ENCODE measurements at regions not wholly inside any gene's neighbourhood (a gene's known extent, or its start where the extent isn't known, plus 50 kb on each side); places are given as distances from the start of the nearest gene placed in this dataset.
"Not testable (repeated sequence)": the region's sequence is repeated elsewhere in the genome, so short reads cannot be mapped to it uniquely, and the experiment has no call there.

DNA sequence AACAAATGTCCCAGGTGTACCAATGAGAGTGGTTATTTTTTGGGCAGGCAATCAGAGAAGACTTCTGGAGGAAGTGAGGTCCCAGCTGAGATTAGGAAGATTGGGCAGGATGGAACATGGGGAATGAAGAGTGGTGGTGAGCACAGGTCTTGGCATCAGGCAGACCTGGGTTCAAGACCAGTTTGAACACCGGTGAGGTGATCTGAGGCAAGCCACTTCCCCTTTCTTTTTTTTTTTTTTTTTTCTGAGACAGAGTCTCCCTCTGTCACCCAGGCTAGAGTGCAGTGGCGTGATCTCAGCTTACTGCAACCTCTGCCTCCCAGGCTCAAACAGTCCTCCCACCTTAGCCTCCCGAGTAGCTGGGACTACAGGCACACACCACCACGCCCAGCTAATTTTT, 134.4 kb downstream of the PHETA1 start:
- H3K4me3 ChIP-seq; H3K27me3 ChIP-seq (replicated peaks); H3K4me1 ChIP-seq (replicated peaks); H3K36me3 ChIP-seq; DNase-seq (ENCODE audit: low read depth in 1 of 2, low spot score in 2 of 2); H3K9me3 ChIP-seq (replicated peaks); H3K27ac ChIP-seq: not testable (repeated sequence)

DNA sequence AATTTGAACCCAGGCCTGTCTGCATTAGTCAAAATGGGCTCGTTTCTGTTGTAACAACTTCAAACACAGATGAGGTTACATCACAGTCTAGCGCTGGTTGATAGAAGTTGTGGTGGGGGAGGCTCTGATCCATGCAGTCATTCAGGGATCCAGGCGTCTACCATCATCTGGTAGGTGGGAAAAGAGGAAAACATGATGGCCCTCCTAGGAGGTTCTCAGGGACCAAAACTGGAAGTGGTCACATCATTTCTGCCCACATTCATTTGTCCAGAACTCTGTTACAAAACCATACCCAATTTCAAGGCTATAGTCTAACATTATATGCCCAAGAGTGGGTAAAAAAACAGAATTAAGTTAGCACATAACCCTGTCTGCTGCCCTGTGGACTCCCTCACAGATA, 135.1 kb downstream of the PHETA1 start:
- Histone ChIP-seq H3K36me3 (no peaks in the 10 kb centered on the region), H3K4me3 (no peak overlapping the region), H3K27me3 (replicated peaks) (no peaks in the 10 kb centered on the region; the same call in 1 of the 2 replicates), H3K27ac (no peak overlapping the region), H3K9me3 (replicated peaks) (no peaks in the 10 kb centered on the region), H3K4me1 (replicated peaks) (no peaks in the 10 kb centered on the region)
- DNase-seq (ENCODE audit: low read depth in 1 of 2, low spot score in 2 of 2), result no peak

DNA sequence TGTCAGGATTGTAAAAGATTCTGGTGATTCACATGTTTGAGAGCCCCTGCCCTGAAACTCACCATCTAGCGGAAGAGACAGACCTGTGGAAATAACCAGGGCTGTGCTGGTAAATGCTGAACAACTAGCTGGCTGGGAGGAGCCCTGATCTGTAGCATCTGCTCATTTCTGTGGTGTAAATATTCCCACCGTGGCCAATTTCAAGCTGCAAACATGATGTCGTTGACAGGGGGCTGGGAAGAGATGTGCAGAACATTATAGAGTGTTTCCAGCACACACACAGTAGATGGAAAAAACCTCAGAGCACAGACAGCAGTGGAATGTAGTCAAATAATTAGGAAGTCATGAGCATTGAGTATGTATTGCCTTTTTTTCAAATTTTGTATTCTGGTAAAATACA, 138.2 kb downstream of the PHETA1 start:
- no peaks in the 10 kb centered on the region for H3K36me3 ChIP-seq
- H3K9me3 ChIP-seq (replicated peaks), result no peaks in the 10 kb centered on the region
- H3K4me1 ChIP-seq (replicated peaks), result no peaks in the 10 kb centered on the region
- DNase-seq (ENCODE audit: low read depth in 1 of 2, low spot score in 2 of 2), result no peak
- H3K27ac ChIP-seq, result no peak overlapping the region
- no peak overlapping the region for H3K4me3 ChIP-seq
- 0 out of 2 replicates have a peak, but pooled peaks cover 5% of the 10 kb centered on the region for H3K27me3 ChIP-seq (replicated peaks)

DNA sequence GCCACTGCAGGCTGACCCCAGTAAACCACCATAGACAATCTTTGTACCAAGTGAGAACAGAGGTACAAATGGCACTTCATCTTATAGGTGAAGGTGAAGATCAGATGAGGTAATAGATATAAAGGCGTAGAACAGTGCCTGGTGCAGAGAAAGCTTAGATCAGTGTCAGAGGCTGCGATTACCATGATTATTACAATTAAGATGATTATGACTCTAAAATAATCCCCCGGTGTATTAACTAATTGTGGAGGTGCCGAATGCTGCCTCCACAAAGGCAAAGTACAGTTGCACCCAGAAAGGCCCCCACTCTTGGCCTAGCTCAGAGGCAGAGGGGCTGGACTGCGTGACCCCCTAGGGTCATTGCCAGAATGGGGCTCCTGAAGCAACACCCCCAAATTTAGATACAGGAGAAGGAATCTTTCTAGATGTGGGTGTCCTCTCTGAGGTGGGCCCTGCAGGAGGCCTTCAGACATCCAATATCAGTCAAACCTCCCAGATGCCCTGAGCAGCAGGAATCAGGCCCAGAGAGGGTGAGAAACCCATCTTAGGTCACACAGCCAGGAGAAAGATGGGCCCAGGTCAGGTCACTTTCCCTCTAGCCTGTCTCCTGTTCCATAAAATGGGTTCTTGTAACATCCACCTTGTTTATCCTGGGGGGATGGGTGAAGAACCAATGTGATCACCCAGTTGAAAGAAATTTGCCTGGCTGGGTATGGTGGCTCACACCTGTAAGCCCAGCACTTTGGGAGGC, 139.8 kb downstream of the PHETA1 start:
- no peak overlapping the region for H3K4me3 ChIP-seq
- DNase-seq (ENCODE audit: low read depth in 1 of 2, low spot score in 2 of 2), result no peak
- no peaks in the 10 kb centered on the region for H3K36me3 ChIP-seq
- H3K9me3 ChIP-seq (replicated peaks), result no peaks in the 10 kb centered on the region
- no peaks in the 10 kb centered on the region for H3K4me1 ChIP-seq (replicated peaks)
- H3K27ac ChIP-seq, result no peak overlapping the region
- H3K27me3 ChIP-seq (replicated peaks), result 0 out of 2 replicates have a peak, but pooled peaks cover 8% of the 10 kb centered on the region

DNA sequence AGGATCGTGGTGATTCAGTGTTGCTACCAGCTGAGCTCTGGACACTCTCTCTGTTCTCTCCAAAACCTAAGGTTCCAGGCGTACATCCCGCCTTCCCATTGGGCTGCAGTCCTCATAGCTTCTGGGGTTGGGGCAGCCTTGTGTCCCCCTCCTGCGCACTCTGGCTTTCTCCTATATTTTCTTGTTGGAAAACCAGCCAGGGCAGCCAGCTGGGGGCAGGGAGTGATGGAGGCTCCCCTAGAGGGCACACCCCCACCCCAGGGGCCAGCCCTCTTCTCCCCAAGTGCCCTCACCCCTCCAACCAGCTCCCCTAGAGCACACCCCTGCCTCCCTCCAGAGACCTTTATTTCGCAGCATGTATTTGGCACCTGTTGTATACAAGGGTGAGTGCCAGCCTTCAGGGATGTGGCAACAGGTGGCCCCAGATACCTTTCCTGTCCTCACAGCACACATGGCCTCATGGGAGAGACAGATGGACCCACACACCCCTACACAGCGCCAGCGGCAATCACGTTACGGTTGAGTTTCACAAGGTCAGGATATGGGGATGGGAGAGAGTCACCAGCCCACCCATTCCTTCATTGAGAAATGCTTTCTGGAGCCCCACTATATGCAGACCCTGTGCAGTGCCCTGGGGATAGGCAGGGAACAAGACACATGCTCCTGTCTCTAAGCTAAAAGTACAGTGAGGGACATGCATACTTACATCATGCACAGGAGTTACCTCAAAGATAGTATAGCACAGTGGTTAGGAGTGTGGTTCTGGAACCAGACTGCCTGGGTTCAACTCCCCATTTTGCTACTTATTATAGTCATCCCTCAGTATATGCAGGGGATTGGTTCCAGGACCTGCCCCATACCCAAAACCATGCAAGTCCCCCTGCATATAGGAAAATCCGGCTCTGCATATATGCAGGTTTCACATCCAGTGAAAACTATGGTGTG, 141.1 kb downstream of the PHETA1 start:
- no peaks in the 10 kb centered on the region for H3K4me1 ChIP-seq (replicated peaks)
- H3K9me3 ChIP-seq (replicated peaks), result no peaks in the 10 kb centered on the region
- H3K4me3 ChIP-seq, result no peak overlapping the region
- no peak overlapping the region for H3K27ac ChIP-seq
- 0 out of 2 replicates have a peak, but pooled peaks cover 8% of the 10 kb centered on the region for H3K27me3 ChIP-seq (replicated peaks)
- H3K36me3 ChIP-seq, result no peaks in the 10 kb centered on the region
- no peak for DNase-seq (ENCODE audit: low read depth in 1 of 2, low spot score in 2 of 2)

DNA sequence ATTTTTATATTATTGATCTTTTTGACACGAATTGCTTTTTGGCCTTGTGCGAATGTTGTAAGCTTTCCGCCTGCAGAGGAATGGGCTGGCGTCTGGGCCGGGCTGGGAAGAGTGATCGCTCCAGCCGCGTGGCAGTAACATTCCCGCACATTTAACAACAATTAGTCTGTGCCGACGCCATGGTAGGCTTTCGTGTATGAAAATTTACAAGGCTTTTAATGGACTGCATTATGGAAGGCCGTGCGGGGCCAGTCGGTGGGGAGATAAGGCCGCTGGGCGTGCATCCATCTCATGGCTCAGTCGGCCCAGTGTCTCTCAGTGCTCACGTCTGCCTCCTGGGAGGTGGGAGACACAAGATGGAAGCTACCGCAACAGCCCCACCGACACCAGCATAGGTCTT, 142.2 kb downstream of the PHETA1 start:
- DNase-seq (ENCODE audit: low read depth in 1 of 2, low spot score in 2 of 2), result no peak
- Histone ChIP-seq H3K36me3 (no peaks in the 10 kb centered on the region), H3K9me3 (replicated peaks) (no peaks in the 10 kb centered on the region), H3K27ac (no peak overlapping the region), H3K4me1 (replicated peaks) (no peaks in the 10 kb centered on the region), H3K27me3 (replicated peaks) (0 out of 2 replicates have a peak, but pooled peaks cover 8% of the 10 kb centered on the region), H3K4me3 (no peak overlapping the region)

DNA sequence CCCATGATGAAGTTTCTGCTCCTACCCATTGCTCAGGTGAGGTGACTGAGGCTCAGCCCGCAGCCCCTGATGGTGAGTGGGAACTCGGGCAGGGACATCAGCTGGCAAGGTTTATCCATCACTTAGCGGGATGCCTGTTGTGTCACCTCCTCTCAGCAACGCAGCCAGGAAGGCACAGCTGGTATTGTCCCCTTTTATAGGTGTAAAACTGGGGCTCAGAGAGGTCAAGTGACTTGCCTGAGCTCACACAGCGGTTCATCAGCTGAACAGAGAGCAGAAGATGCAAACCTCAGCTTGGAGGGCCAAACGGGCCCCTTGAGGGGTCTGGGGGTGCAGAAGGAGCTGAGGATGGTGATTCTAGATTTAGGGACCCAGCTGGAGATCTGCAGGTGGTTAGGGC, 143.6 kb downstream of the PHETA1 start:
- Histone ChIP-seq H3K9me3 (replicated peaks) (no peaks in the 10 kb centered on the region), H3K4me3 (no peak overlapping the region), H3K27ac (no peak overlapping the region), H3K4me1 (replicated peaks) (no peaks in the 10 kb centered on the region), H3K27me3 (replicated peaks) (0 out of 2 replicates have a peak, but pooled peaks cover 8% of the 10 kb centered on the region), H3K36me3 (no peaks in the 10 kb centered on the region)
- DNase-seq (ENCODE audit: low read depth in 1 of 2, low spot score in 2 of 2), result no peak

DNA sequence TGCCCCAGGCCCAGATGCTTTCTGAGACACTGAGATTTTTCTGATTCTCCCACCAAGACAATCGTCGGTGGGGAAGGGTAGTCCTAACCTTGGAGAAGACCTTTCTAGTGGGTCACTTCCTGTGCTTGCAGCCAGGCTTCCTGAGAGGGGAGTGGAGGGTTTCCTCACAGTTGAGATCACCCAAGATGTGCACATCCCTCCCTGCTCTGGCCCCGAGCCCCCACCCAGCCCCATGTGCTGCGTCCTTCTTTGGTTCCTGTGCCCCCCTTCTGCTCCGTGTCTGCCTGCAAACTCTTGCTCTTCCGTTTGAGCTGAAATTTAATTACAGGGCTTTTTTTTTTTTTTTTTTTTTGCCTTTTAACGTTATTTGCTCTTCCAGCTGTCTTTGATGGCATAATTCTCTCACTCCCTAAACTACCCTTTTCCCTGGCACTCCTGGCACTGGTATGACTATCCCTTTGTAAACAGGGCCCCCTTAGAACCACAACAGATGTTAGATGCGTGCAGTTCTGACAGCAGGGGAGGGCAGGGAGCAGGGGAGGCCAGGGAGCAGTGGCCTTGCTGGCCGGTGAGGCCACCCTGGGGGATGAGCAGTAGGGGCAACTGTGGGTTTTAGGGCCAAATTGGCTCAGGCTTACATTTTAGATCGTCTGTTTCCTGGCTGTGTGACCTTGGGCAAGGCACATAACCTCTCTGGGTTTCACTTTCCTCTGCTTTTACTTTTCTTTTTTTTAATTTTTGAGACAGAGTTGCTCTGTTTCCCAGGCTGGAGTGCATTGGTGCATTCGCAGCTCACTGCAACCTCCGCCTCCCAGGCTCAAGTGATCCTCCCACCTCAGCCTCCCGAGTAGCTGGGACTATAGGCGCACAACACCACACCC, 144.5 kb downstream of the PHETA1 start:
- 0 out of 2 replicates have a peak, but pooled peaks cover 8% of the 10 kb centered on the region for H3K27me3 ChIP-seq (replicated peaks)
- no peak overlapping the region for H3K27ac ChIP-seq
- H3K4me3 ChIP-seq, result no peak overlapping the region
- H3K36me3 ChIP-seq, result no peaks in the 10 kb centered on the region
- H3K9me3 ChIP-seq (replicated peaks), result no peaks in the 10 kb centered on the region
- H3K4me1 ChIP-seq (replicated peaks), result no peaks in the 10 kb centered on the region
- DNase-seq (ENCODE audit: low read depth in 1 of 2, low spot score in 2 of 2), result no peak

DNA sequence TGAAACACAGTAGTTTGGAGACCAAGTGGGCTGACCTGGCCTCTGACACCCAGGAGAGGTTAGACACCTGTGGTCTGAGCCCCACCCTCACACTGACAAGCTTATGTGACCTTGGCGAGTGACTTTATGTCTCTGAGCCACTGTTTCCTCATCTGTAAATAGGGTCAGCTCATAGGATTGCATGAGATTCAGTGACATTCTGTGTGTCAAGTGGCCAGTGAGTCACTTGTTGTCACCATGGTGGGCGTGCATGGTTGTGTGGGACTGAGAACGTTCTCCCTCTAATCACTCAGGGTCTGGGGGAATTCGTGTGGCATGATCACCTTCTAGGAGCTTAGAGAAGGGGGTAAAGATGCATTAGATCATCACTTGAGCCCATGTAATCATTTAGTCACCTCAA, 146.4 kb downstream of the PHETA1 start:
- H3K9me3 ChIP-seq (replicated peaks), result no peaks in the 10 kb centered on the region
- no peaks in the 10 kb centered on the region for H3K4me1 ChIP-seq (replicated peaks)
- no peak for DNase-seq (ENCODE audit: low read depth in 1 of 2, low spot score in 2 of 2)
- H3K4me3 ChIP-seq, result no peak overlapping the region
- peaks cover 10% of the 10 kb centered on the region for H3K27me3 ChIP-seq (replicated peaks)
- no peak overlapping the region for H3K27ac ChIP-seq
- no peaks in the 10 kb centered on the region for H3K36me3 ChIP-seq

DNA sequence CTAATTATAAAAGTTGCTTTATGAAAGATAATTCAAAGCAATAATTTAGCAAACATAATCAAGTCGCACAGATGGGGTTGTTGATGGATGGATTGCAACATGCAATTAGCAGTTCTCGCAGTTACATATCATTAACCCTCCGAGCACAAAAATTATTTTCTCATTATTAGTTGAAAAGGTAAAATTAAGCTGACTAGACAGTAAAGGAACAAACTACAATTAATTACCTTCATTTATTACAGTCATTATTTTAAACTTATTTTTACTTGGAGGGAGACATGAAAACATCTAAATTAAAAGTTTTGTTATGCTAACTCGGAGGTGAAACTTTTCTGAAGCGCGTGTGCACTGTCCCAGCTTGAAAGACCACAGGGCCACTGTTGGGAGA, 146.9 kb downstream of the PHETA1 start:
- Histone ChIP-seq H3K4me1 (replicated peaks) (no peaks in the 10 kb centered on the region), H3K27ac (no peak overlapping the region), H3K36me3 (no peaks in the 10 kb centered on the region), H3K9me3 (replicated peaks) (no peaks in the 10 kb centered on the region), H3K27me3 (replicated peaks) (peaks cover 10% of the 10 kb centered on the region), H3K4me3 (no peak overlapping the region)
- DNase-seq (ENCODE audit: low read depth in 1 of 2, low spot score in 2 of 2), result no peak

DNA sequence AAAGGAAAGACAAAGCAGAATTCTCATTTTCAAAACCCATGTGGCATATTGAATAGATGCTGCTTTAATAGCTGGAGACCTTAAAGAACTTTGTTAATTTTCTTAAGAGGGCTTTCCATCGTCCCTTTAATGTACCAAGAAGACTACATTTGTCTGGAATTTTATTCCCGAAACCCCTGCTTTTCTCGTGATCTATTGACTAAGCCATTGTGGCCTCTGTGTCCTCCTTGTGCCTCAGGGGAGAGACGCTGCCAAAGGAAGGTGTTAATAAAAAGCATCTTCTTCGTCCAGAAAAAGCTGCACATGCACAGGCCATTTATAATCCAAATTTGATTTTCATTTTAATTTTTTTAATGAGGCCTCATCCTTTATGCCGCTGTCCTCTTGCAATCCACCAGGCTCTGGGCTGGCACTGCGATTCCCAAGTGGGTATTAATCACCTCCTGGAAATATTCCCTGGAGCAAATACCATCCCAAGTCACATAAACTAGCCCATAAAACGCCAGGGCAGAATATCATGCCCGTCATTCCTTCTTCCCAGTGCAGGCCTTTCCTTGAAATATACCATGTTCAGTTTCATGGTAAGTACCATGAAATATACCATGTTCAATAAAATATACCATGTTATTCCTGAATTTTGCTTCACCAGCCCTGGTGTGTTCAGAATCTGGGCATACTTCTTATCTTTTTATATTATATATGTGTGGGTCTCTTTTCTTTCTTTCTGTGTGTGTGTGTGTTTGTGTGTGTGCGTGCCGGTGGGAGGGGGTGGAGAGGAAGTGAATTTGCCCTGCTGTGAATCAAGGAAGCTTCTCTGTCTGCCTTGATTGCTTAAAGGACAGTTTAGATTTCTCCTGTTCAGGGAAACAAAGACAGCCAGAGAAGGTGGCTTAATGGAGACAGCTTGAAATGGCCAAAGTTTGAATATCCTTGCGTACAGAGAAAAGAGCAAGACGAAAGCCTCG, 147.6 kb downstream of the PHETA1 start:
- H3K4me1 ChIP-seq (replicated peaks), result no peaks in the 10 kb centered on the region
- no peaks in the 10 kb centered on the region for H3K36me3 ChIP-seq
- peaks cover 9% of the 10 kb centered on the region for H3K27me3 ChIP-seq (replicated peaks)
- no peak overlapping the region for H3K4me3 ChIP-seq
- H3K9me3 ChIP-seq (replicated peaks), result no peaks in the 10 kb centered on the region
- no peak overlapping the region for H3K27ac ChIP-seq
- no peak for DNase-seq (ENCODE audit: low read depth in 1 of 2, low spot score in 2 of 2)

DNA sequence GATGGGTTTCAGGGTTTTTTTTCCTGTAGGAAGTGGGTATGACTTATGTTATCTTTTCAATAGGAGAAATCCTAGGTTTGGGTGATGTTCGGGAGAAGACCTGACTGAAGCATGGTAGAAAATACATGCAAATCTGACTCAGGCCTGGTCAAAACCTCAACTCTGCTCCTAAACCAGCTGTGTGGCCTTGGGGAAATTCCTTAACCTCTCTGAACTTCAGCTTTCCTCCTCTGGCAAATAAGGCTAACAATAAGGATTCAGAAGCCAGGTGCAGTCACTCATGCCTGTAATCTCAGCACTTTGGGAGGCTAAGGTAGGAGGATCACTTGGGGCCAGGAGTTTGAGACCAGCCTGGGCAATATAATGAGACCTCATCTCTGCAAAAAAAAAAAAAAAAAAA, 148.5 kb downstream of the PHETA1 start:
- Histone ChIP-seq H3K9me3 (replicated peaks) (no peaks in the 10 kb centered on the region), H3K27ac (no peak overlapping the region), H3K36me3 (no peaks in the 10 kb centered on the region), H3K4me1 (replicated peaks) (no peaks in the 10 kb centered on the region), H3K27me3 (replicated peaks) (peaks cover 10% of the 10 kb centered on the region), H3K4me3 (no peak overlapping the region)
- DNase-seq (ENCODE audit: low read depth in 1 of 2, low spot score in 2 of 2), result no peak

All from SJSA1 (cell line).